ENCODE measurements at regions not wholly inside any gene's neighbourhood (a gene's known extent, or its start where the extent isn't known, plus 50 kb on each side); places are given as distances from the start of the nearest gene placed in this dataset.
"Not testable (repeated sequence)": the region's sequence is repeated elsewhere in the genome, so short reads cannot be mapped to it uniquely, and the experiment has no call there.

DNA sequence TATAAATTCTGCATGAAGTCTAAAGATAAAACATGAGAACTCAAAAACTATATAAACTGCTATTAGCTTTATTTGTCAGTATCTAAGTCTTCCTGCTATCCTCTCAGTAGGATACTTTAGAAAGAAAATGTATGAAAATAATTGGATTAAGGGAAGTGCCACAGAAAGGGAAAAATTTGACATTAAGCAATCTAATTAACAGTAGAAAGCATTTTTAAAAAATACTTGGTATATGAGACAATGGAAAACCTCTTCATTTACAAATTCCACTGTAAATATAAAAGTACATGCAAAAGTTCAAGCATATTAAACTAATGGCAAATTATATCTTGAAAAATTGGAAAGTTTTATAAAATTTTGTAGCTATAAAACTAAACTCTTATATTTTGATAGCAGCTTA lies 518.6 kb upstream of the NUDT12 start:
- intact Hi-C loops (cut with DNase I) = no loop called here

DNA sequence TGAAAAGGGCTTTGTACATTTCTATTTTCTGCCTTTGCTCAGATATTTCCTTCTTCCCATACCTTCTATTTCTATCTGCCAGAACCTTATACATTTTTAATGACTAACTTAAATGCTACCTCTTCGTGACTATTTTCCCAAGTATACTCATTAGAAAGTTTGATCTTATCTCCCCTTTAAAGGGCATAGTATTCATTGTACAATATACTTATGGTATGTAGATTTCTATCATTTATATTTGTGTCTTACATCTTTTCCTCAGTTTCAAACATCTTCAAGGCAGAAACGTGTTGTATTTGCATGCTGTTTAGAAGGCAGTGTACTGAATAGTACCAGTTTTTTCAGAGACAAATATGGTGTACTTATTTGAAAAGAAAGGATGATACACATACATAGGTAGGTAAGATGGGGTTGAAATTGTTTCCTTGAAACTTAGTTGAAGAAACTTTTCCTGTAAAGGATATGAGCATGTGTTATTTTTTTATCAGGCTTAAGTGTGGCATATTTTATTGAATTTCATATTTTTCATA lies 518.1 kb upstream of the NUDT12 start:
- Histone ChIP-seq H3K27ac (no peak overlapping the region), H3K36me3 (no peaks in the 10 kb centered on the region), H3K4me3 (no peak overlapping the region), H3K27me3 (no peaks in the 10 kb centered on the region), H3K9me3 (no peaks in the 10 kb centered on the region), H3K4me1 (no peaks in the 10 kb centered on the region)
- 51 to 69% (median 62%) methylated on average over 2 of the region's 2 CpGs for WGBS, 4 donors
- intact Hi-C loops (cut with DNase I) = no loop called here
- no peak for TF ChIP-seq POLR2A (IDR thresholded peaks at IDR 0.05)
- TF ChIP-seq, protein P1, sequence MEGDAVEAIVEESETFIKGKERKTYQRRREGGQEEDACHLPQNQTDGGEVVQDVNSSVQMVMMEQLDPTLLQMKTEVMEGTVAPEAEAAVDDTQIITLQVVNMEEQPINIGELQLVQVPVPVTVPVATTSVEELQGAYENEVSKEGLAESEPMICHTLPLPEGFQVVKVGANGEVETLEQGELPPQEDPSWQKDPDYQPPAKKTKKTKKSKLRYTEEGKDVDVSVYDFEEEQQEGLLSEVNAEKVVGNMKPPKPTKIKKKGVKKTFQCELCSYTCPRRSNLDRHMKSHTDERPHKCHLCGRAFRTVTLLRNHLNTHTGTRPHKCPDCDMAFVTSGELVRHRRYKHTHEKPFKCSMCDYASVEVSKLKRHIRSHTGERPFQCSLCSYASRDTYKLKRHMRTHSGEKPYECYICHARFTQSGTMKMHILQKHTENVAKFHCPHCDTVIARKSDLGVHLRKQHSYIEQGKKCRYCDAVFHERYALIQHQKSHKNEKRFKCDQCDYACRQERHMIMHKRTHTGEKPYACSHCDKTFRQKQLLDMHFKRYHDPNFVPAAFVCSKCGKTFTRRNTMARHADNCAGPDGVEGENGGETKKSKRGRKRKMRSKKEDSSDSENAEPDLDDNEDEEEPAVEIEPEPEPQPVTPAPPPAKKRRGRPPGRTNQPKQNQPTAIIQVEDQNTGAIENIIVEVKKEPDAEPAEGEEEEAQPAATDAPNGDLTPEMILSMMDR (IDR thresholded peaks at IDR 0.05) = no peak
- DNase-seq (no peak), ATAC-seq (no peak)

More for the DNA sequence above, 518.6 kb upstream of the NUDT12 start:
- TF ChIP-seq, protein P1 (IDR thresholded peaks at IDR 0.05) = no peak
- TF ChIP-seq POLR2A (IDR thresholded peaks at IDR 0.05) = no peak
- H3K36me3 ChIP-seq = no peaks in the 10 kb centered on the region
- H3K27ac ChIP-seq = no peak overlapping the region
- ATAC-seq = no peak
- H3K9me3 ChIP-seq = no peaks in the 10 kb centered on the region
- H3K27me3 ChIP-seq = no peaks in the 10 kb centered on the region
- H3K4me3 ChIP-seq = no peak overlapping the region
- no peak for DNase-seq
- H3K4me1 ChIP-seq = no peaks in the 10 kb centered on the region

DNA sequence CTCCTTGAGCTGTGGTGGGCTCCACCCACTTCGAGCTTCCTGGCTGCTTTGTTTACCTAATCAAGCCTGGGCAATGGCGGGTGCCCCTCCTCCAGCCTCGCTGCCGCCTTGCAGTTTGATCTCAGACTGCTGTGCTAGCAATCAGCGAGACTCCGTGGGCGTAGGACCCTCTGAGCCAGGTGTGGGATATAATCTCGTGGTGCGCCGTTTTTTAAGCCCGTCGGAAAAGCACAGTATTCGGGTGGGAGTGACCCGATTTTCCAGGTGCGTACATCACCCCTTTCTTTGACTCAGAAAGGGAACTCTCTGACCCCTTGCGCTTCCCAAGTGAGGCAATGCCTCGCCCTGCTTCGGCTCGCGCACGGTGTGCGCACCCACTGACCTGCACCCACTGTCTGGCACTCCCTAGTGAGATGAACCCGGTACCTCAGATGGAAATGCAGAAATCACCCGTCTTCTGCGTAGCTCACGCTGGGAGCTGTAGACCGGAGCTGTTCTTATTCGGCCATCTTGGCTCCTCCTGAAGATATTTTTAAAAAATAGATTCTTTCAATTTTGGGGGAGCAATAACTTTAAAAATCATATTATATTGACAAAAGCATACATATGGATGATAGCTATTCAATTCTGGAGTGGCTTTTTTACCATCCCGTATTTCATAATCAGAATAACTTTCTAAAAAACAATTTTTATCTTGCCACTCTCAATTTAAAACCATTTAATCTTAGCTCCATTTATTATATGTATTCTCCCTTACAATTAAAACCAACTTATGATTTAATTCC lies 517.5 kb upstream of the NUDT12 start:
- ATAC-seq; intact Hi-C loops (cut with DNase I); H3K9me3 ChIP-seq; H3K27me3 ChIP-seq; DNase-seq; H3K27ac ChIP-seq; H3K4me3 ChIP-seq; H3K36me3 ChIP-seq; H3K4me1 ChIP-seq: not testable (repeated sequence)
- 90 to 93% (median 92%) methylated on average over 28 to 29 of the region's 29 CpGs for whole genome bisulfite sequencing, 4 donors

DNA sequence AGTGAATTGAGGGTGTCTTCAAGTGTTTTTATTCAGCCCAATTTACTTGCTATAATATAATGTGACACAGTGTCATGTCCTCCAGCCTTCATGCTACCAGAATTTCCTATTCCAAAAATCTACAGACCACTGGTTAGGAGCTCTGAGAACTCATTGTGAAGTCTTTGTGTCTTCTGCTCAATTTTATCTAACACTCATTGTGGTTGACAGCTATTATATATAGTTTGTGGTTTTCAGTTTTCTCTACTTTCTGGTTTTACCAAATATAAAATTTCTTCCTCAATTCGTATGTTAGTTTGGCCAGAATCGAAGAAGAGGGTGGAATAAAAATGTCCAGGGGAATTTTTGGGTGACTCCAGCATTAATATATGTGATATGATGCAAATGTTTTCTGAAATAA lies 509.3 kb upstream of the NUDT12 start:
- 61 to 69% (median 66%) methylated on average over 2 of the region's 2 CpGs for WGBS, 4 donors
- no peaks in the 10 kb centered on the region for H3K4me1 ChIP-seq
- intact Hi-C loops (cut with DNase I) = no loop called here
- TF ChIP-seq, protein P1 (IDR thresholded peaks at IDR 0.05) = no peak
- TF ChIP-seq POLR2A (IDR thresholded peaks at IDR 0.05) = no peak
- no peak for DNase-seq
- peaks cover 0 to 8% (median 0%) of the 10 kb centered on the region in 12 donors for H3K9me3 ChIP-seq
- H3K27ac ChIP-seq = no peak overlapping the region
- H3K36me3 ChIP-seq = no peaks in the 10 kb centered on the region
- no peak overlapping the region for H3K4me3 ChIP-seq
- no peak for ATAC-seq
- no peaks in the 10 kb centered on the region for H3K27me3 ChIP-seq
